ENCODE measurements at regions not wholly inside any gene's neighbourhood (a gene's known extent, or its start where the extent isn't known, plus 50 kb on each side); places are given as distances from the start of the nearest gene placed in this dataset.

GRCh38 chr17:55617441-55617840 lies 105.2 kb downstream of the TMEM100 start:
- TF ChIP-seq CTCF (IDR thresholded peaks at IDR 0.05; ENCODE audit: low read length) (no peak), EZH2 (optimal IDR thresholded peaks at IDR 0.05; ENCODE audit: low read depth, low read length) (no peak), EZH2phosphoT487 (IDR thresholded peaks at IDR 0.05; ENCODE audit: low read length) (no peak)
